Effector memory CD4-positive, alpha-beta T cell (primary cell): ENCODE measurements at regions not wholly inside any gene's neighbourhood (a gene's known extent, or its start where the extent isn't known, plus 50 kb on each side); places are given as distances from the start of the nearest gene placed in this dataset.
"Not testable (repeated sequence)": the region's sequence is repeated elsewhere in the genome, so short reads cannot be mapped to it uniquely, and the experiment has no call there.

Source experiments
- DNase-seq, 3 donors: peaks; one replicate each; pipeline ENCODE4 v3.0.0-alpha.2; 2020
- H3K27ac ChIP-seq: 2 replicates; pipeline ENCODE4 v1.7.0; 2013; ENCODE audit warnings: mild to moderate bottlenecking, low read length, moderate library complexity; ENCODE audit not compliant: insufficient read depth, poor library complexity, severe bottlenecking
- H3K27me3 ChIP-seq: replicated peaks from 2 replicates; pipeline ENCODE4 v1.7.0; 2013; ENCODE audit warnings: mild to moderate bottlenecking, low read length; ENCODE audit not compliant: insufficient read depth, control insufficient read depth, poor library complexity, severe bottlenecking
- H3K36me3 ChIP-seq: 2 replicates; pipeline ENCODE4 v1.7.0; 2013; ENCODE audit warnings: mild to moderate bottlenecking, low read length, moderate library complexity; ENCODE audit not compliant: control insufficient read depth, insufficient read depth
- H3K4me1 ChIP-seq: 2 replicates; pipeline ENCODE4 v1.7.0; 2013; ENCODE audit warnings: low read length, mild to moderate bottlenecking; ENCODE audit not compliant: control insufficient read depth, insufficient read depth, poor library complexity, severe bottlenecking
- H3K4me3 ChIP-seq: 2 replicates; pipeline ENCODE4 v1.7.0; 2013; ENCODE audit warnings: low read length, low read depth, mild to moderate bottlenecking; ENCODE audit not compliant: insufficient read depth, poor library complexity, severe bottlenecking
- H3K9me3 ChIP-seq: 2 replicates; pipeline ENCODE4 v1.7.0; 2013; ENCODE audit warnings: mild to moderate bottlenecking, low read length, moderate library complexity; ENCODE audit not compliant: control insufficient read depth

DNA sequence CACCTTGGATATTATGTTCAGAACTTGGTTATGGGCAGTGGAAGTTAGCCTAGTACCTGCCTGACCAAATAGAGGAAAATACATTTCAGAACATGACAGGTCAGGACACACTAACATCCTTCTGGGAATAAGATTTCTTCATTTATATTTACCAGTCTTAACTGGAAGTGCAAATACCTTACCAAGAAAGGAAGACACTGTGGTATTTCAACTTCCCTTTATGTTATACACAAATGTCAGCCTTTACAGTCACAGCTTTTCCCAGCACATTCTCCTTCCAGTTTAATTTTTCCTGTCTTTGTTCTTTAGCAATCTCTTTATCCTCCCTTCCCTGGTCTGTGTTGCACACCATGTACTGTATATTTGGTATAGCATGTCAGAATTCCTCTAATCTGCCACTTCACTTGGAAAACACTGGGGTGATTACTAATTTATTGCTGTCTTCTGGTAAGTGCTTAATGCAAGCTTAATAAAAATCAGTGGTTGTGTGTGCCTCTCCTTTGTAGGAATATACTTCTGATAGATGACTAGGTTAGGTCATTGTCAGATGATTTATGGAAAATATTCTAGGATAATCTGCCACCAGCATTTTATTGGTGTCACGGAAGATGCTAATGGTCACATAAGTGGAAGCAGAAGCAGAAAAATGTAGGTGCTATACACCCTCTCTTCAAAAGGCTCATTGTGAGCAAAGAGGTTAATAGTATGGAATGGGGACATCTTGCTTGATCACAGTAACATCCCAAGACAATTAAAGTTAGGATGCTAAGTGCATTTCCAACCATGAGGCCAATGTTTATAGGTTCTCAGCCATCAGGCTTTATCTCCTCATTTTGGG is 124.3 kb upstream of the STARD13 start:
- H3K27ac ChIP-seq = no peak overlapping the region
- no peaks in the 10 kb centered on the region for H3K36me3 ChIP-seq
- DNase-seq = no peak
- H3K27me3 ChIP-seq = no peaks in the 10 kb centered on the region
- H3K9me3 ChIP-seq = no peaks in the 10 kb centered on the region
- H3K4me1 ChIP-seq = no peaks in the 10 kb centered on the region
- no peak overlapping the region for H3K4me3 ChIP-seq

DNA sequence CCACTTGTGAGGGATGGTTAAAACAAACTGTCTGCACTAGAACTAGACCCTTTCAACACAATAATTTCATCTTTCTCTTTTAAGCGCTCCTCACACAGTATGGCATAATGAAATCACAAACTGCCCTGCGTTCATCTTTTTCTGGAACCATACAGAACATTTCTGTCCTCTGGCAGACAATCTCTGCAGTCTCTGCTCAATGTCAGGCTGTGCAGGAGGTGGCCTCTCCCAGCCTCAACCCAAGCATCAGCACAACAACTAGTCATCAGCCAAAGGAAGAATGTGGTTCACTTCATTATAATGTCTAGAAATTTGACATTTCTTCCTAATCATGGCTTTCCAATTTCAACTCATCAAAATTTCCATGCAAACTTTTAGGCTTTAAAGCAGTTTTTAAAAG is 125.1 kb upstream of the STARD13 start:
- no peaks in the 10 kb centered on the region for H3K4me1 ChIP-seq
- no peaks in the 10 kb centered on the region for H3K9me3 ChIP-seq
- no peaks in the 10 kb centered on the region for H3K27me3 ChIP-seq
- no peaks in the 10 kb centered on the region for H3K36me3 ChIP-seq
- H3K27ac ChIP-seq = no peak overlapping the region
- no peak overlapping the region for H3K4me3 ChIP-seq
- no peak for DNase-seq

DNA sequence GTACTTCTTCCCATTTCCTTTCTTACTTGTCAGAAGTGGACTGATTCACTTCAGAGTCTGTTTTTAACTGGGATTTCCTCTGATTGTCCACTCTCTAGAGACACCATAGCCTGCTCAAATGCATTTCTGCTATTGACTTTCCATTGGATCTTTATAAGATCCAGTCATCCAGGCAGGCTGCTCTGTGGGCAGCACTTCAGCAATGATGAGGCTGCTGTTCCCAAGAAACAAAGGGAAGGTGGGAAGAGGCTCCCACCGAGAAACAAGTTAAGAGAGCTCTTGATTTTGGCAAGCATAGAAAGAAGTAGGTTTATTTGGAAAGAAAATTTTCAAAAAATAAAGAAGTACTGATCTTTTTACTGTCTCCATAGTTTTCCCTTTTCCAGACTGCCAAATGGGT is 125.8 kb upstream of the STARD13 start:
- Histone ChIP-seq H3K27ac (no peak overlapping the region), H3K4me3 (no peak overlapping the region), H3K9me3 (no peaks in the 10 kb centered on the region), H3K4me1 (no peaks in the 10 kb centered on the region), H3K36me3 (no peaks in the 10 kb centered on the region), H3K27me3 (no peaks in the 10 kb centered on the region)
- no peak for DNase-seq

DNA sequence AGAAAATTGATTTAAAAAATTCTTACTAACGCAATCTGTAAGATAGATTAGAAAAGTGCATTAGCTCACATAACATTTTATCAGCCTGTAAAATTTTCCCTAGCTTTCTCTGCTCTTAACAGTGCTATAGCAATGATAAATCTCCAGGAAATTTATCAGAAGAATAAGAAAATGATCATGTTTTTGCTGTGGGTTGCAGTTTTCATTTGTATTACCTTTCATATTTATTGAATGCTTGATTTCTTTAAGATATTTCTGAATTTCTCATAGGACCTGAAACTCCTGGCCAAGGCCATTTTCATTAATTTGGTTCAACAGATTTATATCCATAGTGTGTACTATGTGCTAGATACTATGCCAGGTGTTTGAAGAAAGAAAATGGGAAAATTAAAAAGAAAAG is 130.3 kb upstream of the STARD13 start:
- H3K4me1 ChIP-seq = no peaks in the 10 kb centered on the region
- H3K4me3 ChIP-seq = no peak overlapping the region
- no peaks in the 10 kb centered on the region for H3K9me3 ChIP-seq
- DNase-seq = no peak
- H3K27ac ChIP-seq = no peak overlapping the region
- H3K36me3 ChIP-seq = no peaks in the 10 kb centered on the region
- no peaks in the 10 kb centered on the region for H3K27me3 ChIP-seq

DNA sequence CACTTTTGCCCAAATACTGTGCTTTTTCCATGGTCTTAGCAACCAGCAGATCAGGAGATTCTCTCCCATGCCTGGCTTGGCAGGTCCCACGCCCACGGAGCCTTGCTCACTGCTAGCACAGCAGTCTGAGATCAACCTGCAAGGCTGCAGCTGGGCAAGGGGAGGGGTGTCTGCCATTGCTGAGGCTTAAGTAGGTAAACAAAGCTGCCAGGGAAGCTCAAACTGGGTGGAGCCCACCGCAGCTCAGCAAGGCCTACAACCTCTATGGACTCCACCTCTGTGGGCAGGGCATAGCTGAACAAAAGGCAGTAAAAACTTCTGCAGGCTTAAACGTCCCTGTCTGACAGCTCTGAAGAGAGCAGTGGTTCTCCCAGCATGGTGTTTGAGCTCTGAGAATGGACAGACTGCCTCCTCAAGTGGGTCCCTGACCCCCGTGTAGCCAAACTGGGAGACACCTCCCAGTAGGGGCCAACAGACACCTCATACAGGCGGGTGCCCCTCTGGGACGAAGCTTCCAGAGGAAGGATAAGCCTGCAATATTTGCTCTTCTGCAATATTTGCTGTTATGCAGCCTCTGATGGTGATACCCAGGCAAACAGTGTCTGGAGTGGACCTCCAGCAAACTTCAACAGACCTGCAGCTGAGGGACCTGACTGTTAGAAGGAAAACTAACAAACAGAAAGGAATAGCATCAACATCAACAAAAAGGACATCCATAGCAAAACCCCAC is 132.8 kb upstream of the STARD13 start:
- H3K27ac ChIP-seq, H3K27me3 ChIP-seq, DNase-seq, H3K4me3 ChIP-seq, H3K36me3 ChIP-seq, H3K4me1 ChIP-seq, H3K9me3 ChIP-seq: not testable (repeated sequence)

DNA sequence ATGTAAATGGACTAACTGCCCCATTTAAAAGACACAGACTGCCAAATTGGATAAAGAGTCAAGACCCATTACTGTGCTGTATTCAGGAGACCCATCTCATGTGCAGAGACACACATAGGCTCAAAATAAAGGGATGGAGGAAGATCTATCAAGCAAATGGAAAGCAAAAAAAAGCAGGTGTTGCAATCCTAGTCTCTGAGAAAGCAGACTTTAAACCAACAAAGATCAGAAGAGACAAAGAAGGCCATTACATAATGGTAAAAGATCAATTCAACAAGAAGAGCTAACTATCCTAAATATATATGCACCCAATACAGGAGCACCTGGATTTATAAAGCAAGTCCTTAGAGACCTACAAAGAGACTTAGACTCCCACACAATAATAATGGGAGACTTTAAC is 134.6 kb upstream of the STARD13 start:
- not testable (repeated sequence) for H3K4me1 ChIP-seq, H3K4me3 ChIP-seq, H3K27ac ChIP-seq, DNase-seq, H3K9me3 ChIP-seq, H3K27me3 ChIP-seq, H3K36me3 ChIP-seq

DNA sequence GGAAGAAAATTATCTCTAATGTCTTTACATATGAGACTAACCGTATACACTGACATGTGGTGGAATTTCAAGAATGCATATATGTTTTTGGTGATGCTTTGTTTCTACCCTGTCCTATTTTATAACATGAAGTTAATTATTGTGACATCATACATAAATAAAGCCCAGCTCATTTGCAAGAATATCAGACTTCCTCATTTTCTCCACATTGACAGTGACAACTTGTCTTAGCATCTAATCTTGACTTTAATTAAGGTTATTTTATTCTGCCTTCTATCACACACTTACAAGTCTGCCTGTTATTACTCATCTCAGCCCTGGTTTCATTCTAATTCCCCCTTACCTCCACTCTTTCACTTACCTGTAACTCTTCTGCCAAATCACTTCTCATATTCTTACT is 140.6 kb upstream of the STARD13 start:
- Histone ChIP-seq H3K4me3 (no peak overlapping the region), H3K36me3 (no peaks in the 10 kb centered on the region), H3K9me3 (no peaks in the 10 kb centered on the region), H3K27me3 (no peaks in the 10 kb centered on the region), H3K4me1 (no peaks in the 10 kb centered on the region), H3K27ac (no peak overlapping the region)
- no peak for DNase-seq

DNA sequence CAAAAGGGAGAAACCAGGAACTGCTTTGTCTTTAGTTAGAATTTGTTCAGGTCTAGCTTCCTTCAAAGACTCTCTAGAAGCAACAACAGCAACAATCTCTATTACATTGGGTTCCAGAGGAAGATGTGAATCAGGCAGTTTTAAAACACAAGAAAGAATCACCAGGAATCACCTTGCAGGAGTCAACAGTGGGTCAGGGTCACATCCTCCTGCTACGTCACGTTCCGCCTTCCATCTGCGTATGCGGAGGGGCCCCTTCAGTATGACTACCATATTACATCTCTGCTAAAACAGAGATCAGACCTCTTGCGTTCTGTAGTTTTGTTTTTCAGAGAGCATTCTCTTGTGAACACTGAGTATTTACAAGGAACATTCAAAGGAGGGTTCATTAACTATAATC is 147.8 kb upstream of the STARD13 start:
- Histone ChIP-seq H3K27ac (no peak overlapping the region), H3K36me3 (no peaks in the 10 kb centered on the region), H3K4me3 (no peak overlapping the region), H3K4me1 (no peaks in the 10 kb centered on the region), H3K9me3 (no peaks in the 10 kb centered on the region), H3K27me3 (no peaks in the 10 kb centered on the region)
- DNase-seq = no peak

DNA sequence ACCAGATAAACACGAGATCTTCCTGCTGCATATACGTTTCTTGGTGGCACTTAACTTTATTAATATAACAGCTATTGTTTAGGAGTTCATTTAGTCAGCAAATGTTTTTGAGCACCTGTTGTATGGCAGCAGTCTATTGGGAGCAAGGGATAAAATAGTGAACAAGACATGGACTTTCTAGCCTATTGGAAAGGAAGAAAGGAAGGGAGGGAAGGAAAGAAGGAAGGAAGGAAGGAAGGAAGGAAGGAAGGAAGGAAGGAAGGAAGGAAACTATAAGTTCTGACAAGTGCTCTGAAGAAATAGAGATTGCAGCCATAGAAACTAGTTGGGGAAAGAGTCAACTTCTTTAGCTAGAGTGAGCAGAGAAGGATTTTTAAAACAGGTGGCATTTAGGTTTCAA is 149.1 kb upstream of the STARD13 start:
- H3K4me1 ChIP-seq = no peaks in the 10 kb centered on the region
- H3K4me3 ChIP-seq = no peak overlapping the region
- no peak overlapping the region for H3K27ac ChIP-seq
- DNase-seq = no peak
- no peaks in the 10 kb centered on the region for H3K9me3 ChIP-seq
- H3K27me3 ChIP-seq = no peaks in the 10 kb centered on the region
- H3K36me3 ChIP-seq = no peaks in the 10 kb centered on the region

DNA sequence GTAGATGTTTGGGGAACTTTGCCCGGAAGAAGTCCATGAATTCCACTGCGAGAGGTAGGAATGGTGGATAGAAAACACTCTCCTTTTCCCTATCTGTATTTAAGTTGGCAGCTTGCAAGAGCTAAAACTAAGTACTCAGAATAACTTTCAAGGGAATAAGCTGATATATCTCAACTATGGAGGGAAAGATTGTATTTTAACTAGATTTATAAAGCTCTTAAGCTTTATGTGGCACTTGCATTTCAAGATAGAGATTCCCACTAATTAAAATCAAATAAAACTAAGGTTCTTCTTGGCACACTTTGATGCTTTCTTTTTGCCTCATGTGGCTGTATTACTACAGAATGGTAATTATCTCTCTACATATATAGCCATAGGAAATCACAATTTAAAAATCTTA is 149.7 kb upstream of the STARD13 start:
- DNase-seq = no peak
- Histone ChIP-seq H3K9me3 (no peaks in the 10 kb centered on the region), H3K36me3 (no peaks in the 10 kb centered on the region), H3K27me3 (no peaks in the 10 kb centered on the region), H3K4me3 (no peak overlapping the region), H3K4me1 (no peaks in the 10 kb centered on the region), H3K27ac (no peak overlapping the region)
